NCI-H345 treated with DMSO at 0.1 percent for 48 hours (cell line): ENCODE measurements at regions not wholly inside any gene's neighbourhood (a gene's known extent, or its start where the extent isn't known, plus 50 kb on each side); places are given as distances from the start of the nearest gene placed in this dataset.
"Not testable (repeated sequence)": the region's sequence is repeated elsewhere in the genome, so short reads cannot be mapped to it uniquely, and the experiment has no call there.

Experiments used
- DNase-seq: peaks from one replicate; lab custom pipeline; 2025; ENCODE audit not compliant: unreplicated experiment; lab: John Stamatoyannopoulos, UW

- DNase-seq: no peak
Observed at GRCh38 chr4:54855191-54855854, 197.6 kb downstream of the KIT start.

- DNase-seq: no peak
Observed at GRCh38 chr4:54852602-54853001, 194.8 kb downstream of the KIT start.

- no peak for DNase-seq
Observed at GRCh38 chr4:54852054-54852453, 194.3 kb downstream of the KIT start.

- DNase-seq: no peak
Observed at GRCh38 chr4:54844911-54845310, 187.2 kb downstream of the KIT start.

GRCh38 chr4:54843946-54844345 is 186.2 kb downstream of the KIT start:
- DNase-seq: no peak

- no peak for DNase-seq
Observed at GRCh38 chr4:54843106-54843505, 185.3 kb downstream of the KIT start.

DNA sequence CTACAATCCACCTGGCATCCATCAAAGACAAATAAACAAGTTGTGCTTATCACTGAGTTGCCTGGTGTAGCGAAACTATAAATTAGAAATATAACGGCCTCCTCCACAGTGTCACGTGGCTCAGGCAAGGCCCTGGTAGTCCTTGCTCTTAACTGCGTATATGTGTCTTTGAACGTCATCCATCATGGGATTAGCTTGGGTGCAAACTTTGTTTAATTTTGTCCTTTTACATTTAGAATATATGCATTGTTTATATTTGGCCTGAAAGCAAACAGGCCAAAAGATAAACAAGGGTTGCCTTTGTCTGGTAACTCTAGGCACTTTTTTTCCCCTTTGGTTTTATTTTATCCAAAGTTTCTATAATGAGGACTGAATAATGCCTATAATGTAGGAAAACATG is 184.9 kb downstream of the KIT start:
- no peak for DNase-seq

DNA sequence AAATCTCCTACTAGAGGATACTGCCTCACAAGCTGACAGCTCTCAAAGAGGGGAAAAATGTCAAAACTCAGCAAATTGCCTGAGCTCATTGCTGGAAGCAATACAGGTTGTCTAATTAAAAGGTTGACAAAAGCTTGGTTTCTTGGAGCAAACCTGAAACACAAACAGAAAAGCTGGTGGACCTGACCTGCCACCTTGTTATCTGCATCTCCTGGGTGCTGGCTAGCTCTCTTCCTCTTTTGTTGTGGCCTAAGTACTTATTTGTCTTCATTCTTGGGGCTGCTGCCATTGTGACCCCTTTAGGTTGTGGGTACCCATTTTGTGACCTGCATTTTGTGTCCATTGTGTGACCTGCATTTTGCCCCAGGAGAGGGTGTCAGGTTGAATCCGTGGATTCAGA is 184.5 kb downstream of the KIT start:
- no peak for DNase-seq

- no peak for DNase-seq
Observed at GRCh38 chr4:54840992-54841768, 183.4 kb downstream of the KIT start.

DNA sequence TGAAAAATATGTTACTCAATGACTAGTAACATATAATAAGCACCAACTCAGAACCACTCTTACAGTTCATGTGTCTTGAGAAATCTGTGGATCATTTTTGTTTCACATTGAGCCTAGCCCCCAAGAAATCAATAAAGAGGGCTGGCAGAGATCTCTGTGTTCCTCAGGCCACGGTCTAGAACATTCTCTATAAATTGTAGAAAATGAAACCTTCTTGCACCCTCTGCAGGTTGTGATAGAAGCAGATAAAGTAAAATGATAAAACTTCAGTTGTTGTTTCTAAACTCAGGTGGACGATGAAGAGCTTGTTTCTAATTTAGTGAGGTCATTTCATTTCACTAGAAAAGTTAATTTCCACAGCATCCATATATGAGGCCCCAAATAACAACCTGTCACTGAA is 182.7 kb downstream of the KIT start:
- no peak for DNase-seq

GRCh38 chr4:54838301-54838700 is 180.5 kb downstream of the KIT start:
- no peak for DNase-seq

- no peak for DNase-seq
Observed at GRCh38 chr4:54837576-54838140, 179.9 kb downstream of the KIT start.

GRCh38 chr4:54828361-54828760 is 170.6 kb downstream of the KIT start:
- not testable (repeated sequence) for DNase-seq

GRCh38 chr4:54823616-54824015 is 165.9 kb downstream of the KIT start:
- DNase-seq: no peak

DNA sequence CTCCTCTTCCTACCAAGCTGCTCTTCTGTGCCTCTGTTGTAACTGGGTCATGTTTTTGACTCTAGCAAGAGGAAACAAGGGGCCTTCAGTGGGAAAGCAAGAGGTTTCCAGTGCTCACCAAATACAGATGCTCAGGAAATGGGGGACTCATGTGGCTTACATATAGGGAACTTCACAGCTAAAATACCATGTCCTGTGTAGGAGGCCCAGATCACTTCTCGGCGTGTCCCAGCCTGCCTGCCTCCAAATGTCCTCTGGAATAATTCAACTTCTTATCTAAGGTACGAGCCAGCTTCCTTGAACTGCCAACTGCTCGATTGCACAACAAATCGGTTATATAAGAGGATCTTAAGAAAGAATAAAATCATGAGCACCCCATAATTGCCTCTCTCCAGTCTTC is 161.3 kb downstream of the KIT start:
- DNase-seq: no peak

- no peak for DNase-seq
Observed at GRCh38 chr4:54818481-54818880, 160.7 kb downstream of the KIT start.

DNA sequence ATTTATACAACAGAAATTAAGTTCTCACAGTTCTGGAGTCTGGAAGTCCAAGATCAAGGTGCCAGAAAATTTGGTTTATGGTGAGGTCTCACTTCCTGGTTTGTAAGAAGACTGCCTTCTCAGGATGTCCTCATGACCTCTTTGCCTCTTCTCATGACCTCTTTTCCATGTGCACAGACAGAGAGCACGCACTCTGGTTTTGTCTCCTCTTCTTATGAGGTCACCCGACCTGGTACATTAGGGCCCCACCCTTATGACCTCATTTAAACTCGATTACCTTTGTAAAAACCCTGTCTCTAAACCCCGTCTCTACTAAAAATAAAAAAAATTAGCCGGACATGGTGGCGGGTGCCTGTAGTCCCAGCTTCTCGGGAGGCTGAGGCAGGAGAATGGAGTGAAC is 155.9 kb downstream of the KIT start:
- DNase-seq: no peak

- DNase-seq: no peak
Observed at GRCh38 chr4:54806351-54806750, 148.6 kb downstream of the KIT start.

DNA sequence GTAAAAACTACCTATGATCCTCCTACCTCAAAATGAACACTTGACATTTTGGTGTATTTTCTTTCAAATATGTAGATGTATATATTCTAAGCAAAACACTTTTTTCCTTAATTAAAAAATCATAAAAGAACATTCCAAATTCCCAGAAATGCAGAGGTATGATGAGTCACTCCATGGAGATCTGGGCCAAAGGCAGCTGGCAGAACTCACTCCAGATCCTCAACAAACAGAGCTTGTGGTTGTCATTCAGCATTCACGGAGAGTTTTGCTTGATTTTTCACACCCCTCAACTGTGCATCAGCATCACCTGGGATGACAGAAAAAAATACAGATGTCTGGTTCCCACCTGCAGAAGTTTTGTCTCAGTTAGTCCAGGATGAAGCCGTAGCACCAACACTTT is 144.6 kb downstream of the KIT start:
- no peak for DNase-seq

DNA sequence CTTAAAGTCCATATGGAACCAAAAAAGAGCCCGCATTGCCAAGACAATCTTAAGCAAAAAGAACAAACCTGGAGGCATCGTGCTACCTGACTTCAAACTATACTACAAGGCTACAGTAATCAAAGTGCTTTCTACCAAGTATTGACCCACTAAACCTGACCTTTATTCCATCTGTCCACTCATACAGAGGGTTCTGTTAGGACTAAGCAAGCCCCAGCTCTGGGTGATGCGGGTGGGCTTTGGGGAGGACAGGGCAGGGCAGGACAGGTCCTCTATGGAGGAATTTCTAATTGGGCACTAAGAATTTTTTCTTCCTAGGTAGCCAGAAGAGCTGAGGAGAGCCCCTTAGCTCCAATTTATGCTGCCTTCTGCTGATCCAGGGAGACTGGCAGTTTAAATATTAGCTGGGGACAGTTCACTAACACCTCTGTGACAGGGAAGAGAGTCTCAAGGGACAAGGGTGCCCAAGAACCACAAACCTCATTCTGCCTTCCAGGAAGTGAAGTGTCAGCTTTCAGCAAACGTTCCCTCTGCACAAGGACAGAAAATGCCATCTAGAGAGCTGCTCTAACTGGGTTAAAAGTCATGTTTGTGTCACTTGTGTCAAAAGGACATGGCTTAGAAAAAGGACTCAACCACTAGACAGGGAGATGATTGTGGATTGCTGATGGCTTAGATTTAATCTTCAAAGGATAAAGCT is 143.2 kb downstream of the KIT start:
- DNase-seq: no peak

DNA sequence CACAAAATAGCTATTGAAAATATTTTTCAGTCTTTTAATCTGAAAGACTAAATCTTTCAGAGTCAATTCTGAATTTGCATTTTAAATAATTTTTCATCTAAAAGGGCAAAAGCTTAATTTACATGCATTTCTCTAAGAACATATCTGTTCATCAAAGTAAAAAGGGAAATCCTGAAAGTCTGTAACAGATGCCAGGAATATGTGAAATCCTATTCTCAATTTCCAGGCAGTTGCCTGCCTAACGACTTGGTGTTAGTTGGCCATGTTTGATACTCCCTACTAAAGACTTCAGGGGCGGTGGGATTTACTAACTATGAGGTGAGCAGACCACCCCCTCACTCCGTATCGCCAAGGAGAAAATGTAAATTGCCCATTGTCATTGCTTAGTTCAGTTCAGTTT is 136.8 kb downstream of the KIT start:
- no peak for DNase-seq
